ENCODE measurements at regions not wholly inside any gene's neighbourhood (a gene's known extent, or its start where the extent isn't known, plus 50 kb on each side); places are given as distances from the start of the nearest gene placed in this dataset.
"Not testable (repeated sequence)": the region's sequence is repeated elsewhere in the genome, so short reads cannot be mapped to it uniquely, and the experiment has no call there.

- Histone ChIP-seq H3K4me3 (ENCODE audit: low read length in 2 of 2) (no peak overlapping the region), H3K36me3 (ENCODE audit: control insufficient read depth in 2 of 2, insufficient read depth in 2 of 2, low read length in 2 of 2) (no peaks in the 10 kb centered on the region), H3K9me3 (ENCODE audit: control insufficient read depth in 2 of 2, low read length in 2 of 2) (no peaks in the 10 kb centered on the region), H3K9ac (ENCODE audit: low read length in 2 of 2) (no peak overlapping the region), H3K27ac (ENCODE audit: low read length) (no peak overlapping the region), H3K27me3 (ENCODE audit: control insufficient read depth in 1 of 2, insufficient read depth in 2 of 2, low read length in 2 of 2) (no peaks in the 10 kb centered on the region), H3K4me1 (ENCODE audit: control insufficient read depth, insufficient read depth, low read length) (no peaks in the 10 kb centered on the region)
Observed at GRCh38 chr5:104088876-104089778, 526.5 kb upstream of the NUDT12 start.

DNA sequence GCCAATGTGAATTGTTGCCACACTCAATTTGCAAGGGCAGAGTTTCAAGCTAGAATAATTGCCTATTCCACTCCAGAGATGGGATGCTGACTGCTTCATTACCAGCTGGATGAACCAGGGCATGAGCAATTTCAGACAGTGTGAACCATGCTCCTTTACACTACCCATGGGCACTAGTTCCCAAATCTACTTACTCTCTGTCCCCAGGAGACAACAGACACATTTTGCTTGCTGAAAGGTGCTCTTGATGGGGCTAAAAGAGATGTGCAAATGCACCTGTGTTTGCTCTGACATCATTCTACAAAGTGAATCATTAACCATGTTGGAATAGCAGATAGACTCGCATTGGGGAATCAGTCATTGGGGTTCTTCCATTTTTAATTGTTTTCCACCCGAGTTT lies 522.3 kb upstream of the NUDT12 start:
- no peaks in the 10 kb centered on the region for H3K4me1 ChIP-seq (ENCODE audit: control insufficient read depth, insufficient read depth, low read length)
- H3K9ac ChIP-seq (ENCODE audit: low read length in 2 of 2) = no peak overlapping the region
- no peak overlapping the region for H3K4me3 ChIP-seq (ENCODE audit: low read length in 2 of 2)
- H3K36me3 ChIP-seq (ENCODE audit: control insufficient read depth in 2 of 2, insufficient read depth in 2 of 2, low read length in 2 of 2) = no peaks in the 10 kb centered on the region
- H3K27ac ChIP-seq (ENCODE audit: low read length) = no peak overlapping the region
- H3K9me3 ChIP-seq (ENCODE audit: control insufficient read depth in 2 of 2, low read length in 2 of 2) = no peaks in the 10 kb centered on the region
- no peaks in the 10 kb centered on the region for H3K27me3 ChIP-seq (ENCODE audit: control insufficient read depth in 1 of 2, insufficient read depth in 2 of 2, low read length in 2 of 2)

- no peaks in the 10 kb centered on the region for H3K9me3 ChIP-seq (ENCODE audit: control insufficient read depth in 2 of 2, low read length in 2 of 2)
- no peak overlapping the region for H3K9ac ChIP-seq (ENCODE audit: low read length in 2 of 2)
- H3K27ac ChIP-seq (ENCODE audit: low read length) = no peak overlapping the region
- no peaks in the 10 kb centered on the region for H3K4me1 ChIP-seq (ENCODE audit: control insufficient read depth, insufficient read depth, low read length)
- no peaks in the 10 kb centered on the region for H3K27me3 ChIP-seq (ENCODE audit: control insufficient read depth in 1 of 2, insufficient read depth in 2 of 2, low read length in 2 of 2)
- no peaks in the 10 kb centered on the region for H3K36me3 ChIP-seq (ENCODE audit: control insufficient read depth in 2 of 2, insufficient read depth in 2 of 2, low read length in 2 of 2)
- no peak overlapping the region for H3K4me3 ChIP-seq (ENCODE audit: low read length in 2 of 2)
Observed at GRCh38 chr5:104082754-104083153, 520.2 kb upstream of the NUDT12 start.

DNA sequence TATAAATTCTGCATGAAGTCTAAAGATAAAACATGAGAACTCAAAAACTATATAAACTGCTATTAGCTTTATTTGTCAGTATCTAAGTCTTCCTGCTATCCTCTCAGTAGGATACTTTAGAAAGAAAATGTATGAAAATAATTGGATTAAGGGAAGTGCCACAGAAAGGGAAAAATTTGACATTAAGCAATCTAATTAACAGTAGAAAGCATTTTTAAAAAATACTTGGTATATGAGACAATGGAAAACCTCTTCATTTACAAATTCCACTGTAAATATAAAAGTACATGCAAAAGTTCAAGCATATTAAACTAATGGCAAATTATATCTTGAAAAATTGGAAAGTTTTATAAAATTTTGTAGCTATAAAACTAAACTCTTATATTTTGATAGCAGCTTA lies 518.6 kb upstream of the NUDT12 start:
- Histone ChIP-seq H3K27ac (ENCODE audit: low read length) (no peak overlapping the region), H3K36me3 (ENCODE audit: control insufficient read depth in 2 of 2, insufficient read depth in 2 of 2, low read length in 2 of 2) (no peaks in the 10 kb centered on the region), H3K9me3 (ENCODE audit: control insufficient read depth in 2 of 2, low read length in 2 of 2) (no peaks in the 10 kb centered on the region), H3K9ac (ENCODE audit: low read length in 2 of 2) (no peak overlapping the region), H3K4me1 (ENCODE audit: control insufficient read depth, insufficient read depth, low read length) (no peaks in the 10 kb centered on the region), H3K4me3 (ENCODE audit: low read length in 2 of 2) (no peak overlapping the region), H3K27me3 (ENCODE audit: control insufficient read depth in 1 of 2, insufficient read depth in 2 of 2, low read length in 2 of 2) (no peaks in the 10 kb centered on the region)

DNA sequence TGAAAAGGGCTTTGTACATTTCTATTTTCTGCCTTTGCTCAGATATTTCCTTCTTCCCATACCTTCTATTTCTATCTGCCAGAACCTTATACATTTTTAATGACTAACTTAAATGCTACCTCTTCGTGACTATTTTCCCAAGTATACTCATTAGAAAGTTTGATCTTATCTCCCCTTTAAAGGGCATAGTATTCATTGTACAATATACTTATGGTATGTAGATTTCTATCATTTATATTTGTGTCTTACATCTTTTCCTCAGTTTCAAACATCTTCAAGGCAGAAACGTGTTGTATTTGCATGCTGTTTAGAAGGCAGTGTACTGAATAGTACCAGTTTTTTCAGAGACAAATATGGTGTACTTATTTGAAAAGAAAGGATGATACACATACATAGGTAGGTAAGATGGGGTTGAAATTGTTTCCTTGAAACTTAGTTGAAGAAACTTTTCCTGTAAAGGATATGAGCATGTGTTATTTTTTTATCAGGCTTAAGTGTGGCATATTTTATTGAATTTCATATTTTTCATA lies 518.1 kb upstream of the NUDT12 start:
- H3K27me3 ChIP-seq (ENCODE audit: control insufficient read depth in 1 of 2, insufficient read depth in 2 of 2, low read length in 2 of 2) = no peaks in the 10 kb centered on the region
- no peak overlapping the region for H3K27ac ChIP-seq (ENCODE audit: low read length)
- no peak overlapping the region for H3K4me3 ChIP-seq (ENCODE audit: low read length in 2 of 2)
- no peak overlapping the region for H3K9ac ChIP-seq (ENCODE audit: low read length in 2 of 2)
- H3K36me3 ChIP-seq (ENCODE audit: control insufficient read depth in 2 of 2, insufficient read depth in 2 of 2, low read length in 2 of 2) = no peaks in the 10 kb centered on the region
- no peaks in the 10 kb centered on the region for H3K4me1 ChIP-seq (ENCODE audit: control insufficient read depth, insufficient read depth, low read length)
- H3K9me3 ChIP-seq (ENCODE audit: control insufficient read depth in 2 of 2, low read length in 2 of 2) = no peaks in the 10 kb centered on the region

DNA sequence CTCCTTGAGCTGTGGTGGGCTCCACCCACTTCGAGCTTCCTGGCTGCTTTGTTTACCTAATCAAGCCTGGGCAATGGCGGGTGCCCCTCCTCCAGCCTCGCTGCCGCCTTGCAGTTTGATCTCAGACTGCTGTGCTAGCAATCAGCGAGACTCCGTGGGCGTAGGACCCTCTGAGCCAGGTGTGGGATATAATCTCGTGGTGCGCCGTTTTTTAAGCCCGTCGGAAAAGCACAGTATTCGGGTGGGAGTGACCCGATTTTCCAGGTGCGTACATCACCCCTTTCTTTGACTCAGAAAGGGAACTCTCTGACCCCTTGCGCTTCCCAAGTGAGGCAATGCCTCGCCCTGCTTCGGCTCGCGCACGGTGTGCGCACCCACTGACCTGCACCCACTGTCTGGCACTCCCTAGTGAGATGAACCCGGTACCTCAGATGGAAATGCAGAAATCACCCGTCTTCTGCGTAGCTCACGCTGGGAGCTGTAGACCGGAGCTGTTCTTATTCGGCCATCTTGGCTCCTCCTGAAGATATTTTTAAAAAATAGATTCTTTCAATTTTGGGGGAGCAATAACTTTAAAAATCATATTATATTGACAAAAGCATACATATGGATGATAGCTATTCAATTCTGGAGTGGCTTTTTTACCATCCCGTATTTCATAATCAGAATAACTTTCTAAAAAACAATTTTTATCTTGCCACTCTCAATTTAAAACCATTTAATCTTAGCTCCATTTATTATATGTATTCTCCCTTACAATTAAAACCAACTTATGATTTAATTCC lies 517.5 kb upstream of the NUDT12 start:
- not testable (repeated sequence) for H3K9me3 ChIP-seq (ENCODE audit: control insufficient read depth in 2 of 2, low read length in 2 of 2); H3K9ac ChIP-seq (ENCODE audit: low read length in 2 of 2); H3K4me1 ChIP-seq (ENCODE audit: control insufficient read depth, insufficient read depth, low read length); H3K27ac ChIP-seq (ENCODE audit: low read length); H3K36me3 ChIP-seq (ENCODE audit: control insufficient read depth in 2 of 2, insufficient read depth in 2 of 2, low read length in 2 of 2); H3K4me3 ChIP-seq (ENCODE audit: low read length in 2 of 2); H3K27me3 ChIP-seq (ENCODE audit: control insufficient read depth in 1 of 2, insufficient read depth in 2 of 2, low read length in 2 of 2)

DNA sequence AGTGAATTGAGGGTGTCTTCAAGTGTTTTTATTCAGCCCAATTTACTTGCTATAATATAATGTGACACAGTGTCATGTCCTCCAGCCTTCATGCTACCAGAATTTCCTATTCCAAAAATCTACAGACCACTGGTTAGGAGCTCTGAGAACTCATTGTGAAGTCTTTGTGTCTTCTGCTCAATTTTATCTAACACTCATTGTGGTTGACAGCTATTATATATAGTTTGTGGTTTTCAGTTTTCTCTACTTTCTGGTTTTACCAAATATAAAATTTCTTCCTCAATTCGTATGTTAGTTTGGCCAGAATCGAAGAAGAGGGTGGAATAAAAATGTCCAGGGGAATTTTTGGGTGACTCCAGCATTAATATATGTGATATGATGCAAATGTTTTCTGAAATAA lies 509.3 kb upstream of the NUDT12 start:
- Histone ChIP-seq H3K9me3 (ENCODE audit: control insufficient read depth in 2 of 2, low read length in 2 of 2) (no peaks in the 10 kb centered on the region), H3K4me3 (ENCODE audit: low read length in 2 of 2) (no peak overlapping the region), H3K27ac (ENCODE audit: low read length) (no peak overlapping the region), H3K36me3 (ENCODE audit: control insufficient read depth in 2 of 2, insufficient read depth in 2 of 2, low read length in 2 of 2) (no peaks in the 10 kb centered on the region), H3K27me3 (ENCODE audit: control insufficient read depth in 1 of 2, insufficient read depth in 2 of 2, low read length in 2 of 2) (no peaks in the 10 kb centered on the region), H3K9ac (ENCODE audit: low read length in 2 of 2) (no peak overlapping the region), H3K4me1 (ENCODE audit: control insufficient read depth, insufficient read depth, low read length) (no peaks in the 10 kb centered on the region)

DNA sequence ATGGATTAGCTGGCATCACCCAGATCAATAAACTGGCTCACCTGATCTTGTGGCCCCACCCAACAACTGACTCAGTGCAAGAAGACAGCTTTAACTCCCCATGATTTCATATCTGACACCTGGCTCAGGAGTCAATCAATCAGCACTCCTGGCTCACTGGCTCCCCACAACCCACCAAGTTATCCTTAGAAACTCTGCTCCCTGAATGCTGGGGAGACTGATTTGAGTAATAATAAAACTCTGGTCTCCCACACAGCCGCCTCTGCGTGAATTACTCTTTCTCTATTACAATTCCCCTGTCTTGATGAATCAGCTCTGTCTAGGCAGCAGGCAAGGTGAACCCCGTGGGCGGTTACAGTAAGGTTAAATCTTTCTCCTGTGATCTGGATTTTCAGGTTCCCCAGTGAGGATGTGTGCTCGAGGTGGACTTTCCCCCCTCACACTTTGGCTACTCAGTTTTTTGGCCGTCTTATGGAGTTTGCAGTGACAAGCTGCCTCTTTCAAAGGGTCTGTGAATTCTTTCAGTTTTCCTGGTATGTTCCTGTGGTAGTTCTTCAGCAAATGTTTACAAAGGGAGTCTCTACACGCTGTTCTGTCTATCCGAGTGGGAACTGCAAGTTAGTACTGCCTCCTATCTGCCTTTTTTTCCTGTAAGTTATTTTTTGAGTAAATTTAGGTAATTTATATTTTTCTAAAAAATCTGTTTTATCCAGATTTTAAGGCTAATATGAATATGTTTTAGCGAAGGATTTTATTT lies 500.2 kb upstream of the NUDT12 start:
- no peak overlapping the region for H3K4me3 ChIP-seq (ENCODE audit: low read length in 2 of 2)
- no peak overlapping the region for H3K9ac ChIP-seq (ENCODE audit: low read length in 2 of 2)
- no peaks in the 10 kb centered on the region for H3K27me3 ChIP-seq (ENCODE audit: control insufficient read depth in 1 of 2, insufficient read depth in 2 of 2, low read length in 2 of 2)
- H3K4me1 ChIP-seq (ENCODE audit: control insufficient read depth, insufficient read depth, low read length) = no peaks in the 10 kb centered on the region
- peaks cover 0 to 2% of the 10 kb centered on the region in 2 donors for H3K9me3 ChIP-seq (ENCODE audit: control insufficient read depth in 2 of 2, low read length in 2 of 2)
- no peaks in the 10 kb centered on the region for H3K36me3 ChIP-seq (ENCODE audit: control insufficient read depth in 2 of 2, insufficient read depth in 2 of 2, low read length in 2 of 2)
- H3K27ac ChIP-seq (ENCODE audit: low read length) = no peak overlapping the region

GRCh38 chr5:104061707-104062106 lies 499.1 kb upstream of the NUDT12 start:
- peaks cover 0 to 2% of the 10 kb centered on the region in 2 donors for H3K9me3 ChIP-seq (ENCODE audit: control insufficient read depth in 2 of 2, low read length in 2 of 2)
- H3K27me3 ChIP-seq (ENCODE audit: control insufficient read depth in 1 of 2, insufficient read depth in 2 of 2, low read length in 2 of 2) = no peaks in the 10 kb centered on the region
- H3K36me3 ChIP-seq (ENCODE audit: control insufficient read depth in 2 of 2, insufficient read depth in 2 of 2, low read length in 2 of 2) = no peaks in the 10 kb centered on the region

GRCh38 chr5:104053353-104053649 lies 490.7 kb upstream of the NUDT12 start:
- Histone ChIP-seq H3K36me3 (ENCODE audit: control insufficient read depth in 2 of 2, insufficient read depth in 2 of 2, low read length in 2 of 2) (no peaks in the 10 kb centered on the region), H3K9me3 (ENCODE audit: control insufficient read depth in 2 of 2, low read length in 2 of 2) (no peaks in the 10 kb centered on the region), H3K27ac (ENCODE audit: low read length) (no peak overlapping the region), H3K27me3 (ENCODE audit: control insufficient read depth in 1 of 2, insufficient read depth in 2 of 2, low read length in 2 of 2) (no peaks in the 10 kb centered on the region), H3K9ac (ENCODE audit: low read length in 2 of 2) (no peak overlapping the region), H3K4me1 (ENCODE audit: control insufficient read depth, insufficient read depth, low read length) (no peaks in the 10 kb centered on the region), H3K4me3 (ENCODE audit: low read length in 2 of 2) (no peak overlapping the region)

More at GRCh38 chr5:104061707-104062106, 499.1 kb upstream of the NUDT12 start:
- Histone ChIP-seq H3K4me3 (ENCODE audit: low read length in 2 of 2) (no peak overlapping the region), H3K4me1 (ENCODE audit: control insufficient read depth, insufficient read depth, low read length) (no peaks in the 10 kb centered on the region), H3K27ac (ENCODE audit: low read length) (no peak overlapping the region), H3K9ac (ENCODE audit: low read length in 2 of 2) (no peak overlapping the region)
